Large intestine (tissue), 3 donors: ENCODE measurements at regions not wholly inside any gene's neighbourhood (a gene's known extent, or its start where the extent isn't known, plus 50 kb on each side); places are given as distances from the start of the nearest gene placed in this dataset.
"Not testable (repeated sequence)": the region's sequence is repeated elsewhere in the genome, so short reads cannot be mapped to it uniquely, and the experiment has no call there.

ENCODE experiments used
- DNase-seq, 2 donors: peaks; one replicate each; pipeline versions ENCODE4 v3.0.0 to v3.0.0-alpha.2; 2013
- H3K27ac ChIP-seq: one replicate; pipeline ENCODE4 v1.5.1; 2013; ENCODE audit warnings: low read length
- H3K27me3 ChIP-seq: 2 replicates; pipeline ENCODE4 v1.6.1; 2013; ENCODE audit warnings: low read length; ENCODE audit not compliant: control insufficient read depth, insufficient read depth
- H3K36me3 ChIP-seq: 2 replicates; pipeline ENCODE4 v1.6.1; 2013; ENCODE audit warnings: low read length; ENCODE audit not compliant: control insufficient read depth, insufficient read depth
- H3K4me1 ChIP-seq: one replicate; pipeline ENCODE4 v1.6.1; 2013; ENCODE audit warnings: low read length; ENCODE audit not compliant: control insufficient read depth, insufficient read depth
- H3K4me3 ChIP-seq: one replicate; pipeline ENCODE4 v1.5.1; 2013; ENCODE audit warnings: low read length
- H3K9me3 ChIP-seq: one replicate; pipeline ENCODE4 v1.6.1; 2013; ENCODE audit warnings: mild to moderate bottlenecking, low read depth, low read length, moderate library complexity; ENCODE audit not compliant: control insufficient read depth
- WGBS: methylation state at CpG from one replicate; pipeline ENCODE4 v1.1.5; 2013; ENCODE audit warnings: low lambda C conversion rate; ENCODE audit not compliant: insufficient coverage; 5-methylcytosine and 5-hydroxymethylcytosine counted together

DNA sequence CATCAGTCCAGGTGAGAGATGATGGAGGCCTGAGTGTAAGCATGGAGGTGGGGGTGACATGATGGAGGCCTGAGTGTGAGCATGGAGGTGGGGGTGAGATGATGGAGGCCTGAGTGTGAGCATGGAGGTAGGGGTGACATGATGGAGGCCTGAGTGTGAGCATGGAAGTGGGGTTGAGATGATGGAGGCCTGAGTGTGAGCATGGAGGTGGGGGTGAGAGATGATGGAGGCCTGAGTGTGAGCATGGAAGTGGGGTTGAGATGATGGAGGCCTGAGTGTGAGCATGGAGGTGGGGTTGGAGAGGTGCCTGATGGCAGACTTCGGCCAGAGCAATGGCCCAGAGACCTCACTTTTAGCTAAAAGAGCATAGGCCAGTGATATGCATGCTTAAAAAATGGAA is 269.9 kb upstream of the PLPP4 start:
- H3K27me3 ChIP-seq, H3K27ac ChIP-seq, H3K4me3 ChIP-seq, H3K36me3 ChIP-seq, H3K9me3 ChIP-seq, DNase-seq, H3K4me1 ChIP-seq: not testable (repeated sequence)
- WGBS = no CpG with 5 or more reads among the region's 1 CpG

DNA sequence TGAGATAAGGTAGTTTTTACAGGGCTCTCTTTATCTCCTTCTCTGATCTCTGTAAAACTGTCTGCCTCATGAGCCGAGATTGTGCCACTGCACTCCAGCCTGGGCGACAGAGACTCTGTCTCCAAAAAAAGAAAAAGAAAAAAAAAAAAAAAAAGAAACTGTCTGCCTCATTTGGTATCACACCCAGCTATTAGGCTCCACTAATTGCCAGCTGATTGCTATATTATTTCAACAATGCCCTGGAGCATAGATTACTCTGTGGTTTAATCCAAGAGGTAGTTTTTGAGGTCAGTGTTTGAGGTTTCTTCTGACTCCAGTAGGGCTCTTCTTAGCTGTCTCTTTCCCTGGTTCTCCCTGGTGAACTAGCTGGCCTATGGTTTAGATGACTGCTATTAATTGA is 268.1 kb upstream of the PLPP4 start:
- DNase-seq = no peak
- H3K4me1 ChIP-seq = no peaks in the 10 kb centered on the region
- H3K27me3 ChIP-seq = no peaks in the 10 kb centered on the region
- H3K27ac ChIP-seq = no peak overlapping the region
- H3K36me3 ChIP-seq = no peaks in the 10 kb centered on the region
- WGBS = no CpG with 5 or more reads among the region's 2 CpGs
- no peaks in the 10 kb centered on the region for H3K9me3 ChIP-seq
- H3K4me3 ChIP-seq = no peak overlapping the region

DNA sequence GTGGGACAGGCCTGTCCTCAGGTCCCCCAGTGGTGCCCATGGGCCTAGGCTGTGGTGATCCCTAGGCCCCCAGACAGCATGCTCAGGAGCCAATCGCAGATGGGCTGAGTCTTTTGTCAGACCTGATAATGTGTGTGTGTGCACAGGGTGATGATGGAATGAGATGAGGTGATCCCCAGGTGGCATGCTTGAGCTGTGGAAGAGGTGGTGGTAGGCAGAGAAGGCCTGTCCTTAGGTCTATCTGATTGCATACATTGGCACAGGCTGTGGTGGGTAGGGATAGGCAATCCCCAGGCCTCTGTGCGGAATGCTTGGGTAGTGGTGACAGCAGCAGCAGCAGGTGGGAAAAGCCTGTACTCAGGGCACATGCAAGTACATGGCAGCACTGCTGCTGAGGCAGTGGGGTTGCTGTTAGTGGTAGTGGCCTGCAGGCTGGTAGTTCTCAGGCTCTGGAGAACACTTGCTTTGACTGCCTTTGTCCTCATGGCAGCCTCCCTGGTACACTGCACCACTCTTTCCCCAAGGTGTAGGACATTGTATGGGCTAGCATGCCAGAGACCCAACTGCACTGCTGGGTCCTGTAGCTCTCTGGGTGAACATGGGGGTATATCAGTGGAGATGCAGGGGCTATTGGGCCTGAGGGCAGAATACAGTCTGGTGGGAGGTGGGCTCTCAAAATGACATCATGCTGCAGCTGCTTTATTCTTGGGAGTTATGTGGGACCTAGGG is 260.9 kb upstream of the PLPP4 start:
- H3K4me3 ChIP-seq = no peak overlapping the region
- no peak for DNase-seq
- no peak overlapping the region for H3K27ac ChIP-seq
- H3K27me3 ChIP-seq = no peaks in the 10 kb centered on the region
- H3K36me3 ChIP-seq = no peaks in the 10 kb centered on the region
- no peaks in the 10 kb centered on the region for H3K4me1 ChIP-seq
- no peaks in the 10 kb centered on the region for H3K9me3 ChIP-seq
- no CpG with 5 or more reads among the region's 2 CpGs for WGBS

DNA sequence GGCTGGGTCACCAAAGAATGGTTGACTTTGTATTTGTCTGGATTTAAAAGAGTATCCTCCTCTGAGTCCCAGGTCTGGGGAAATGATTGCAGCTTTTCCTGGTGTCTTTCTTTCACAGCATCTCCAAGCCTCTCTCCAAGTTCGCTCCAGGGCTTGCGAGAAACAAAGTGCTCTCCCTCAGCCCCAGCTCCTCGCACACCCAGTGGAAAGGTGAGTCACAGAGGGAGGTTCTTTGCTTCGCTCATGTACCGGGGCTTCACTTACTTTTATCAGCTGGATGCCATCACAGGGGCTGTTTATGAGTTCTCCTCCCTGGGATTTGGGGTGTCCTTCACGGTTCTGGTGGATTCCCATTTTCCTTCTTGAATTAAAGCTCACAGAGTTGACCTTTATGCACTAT is 252.2 kb upstream of the PLPP4 start:
- no peak overlapping the region for H3K4me3 ChIP-seq
- no peak overlapping the region for H3K27ac ChIP-seq
- DNase-seq = no peak
- no peaks in the 10 kb centered on the region for H3K4me1 ChIP-seq
- WGBS = no CpG with 5 or more reads among the region's 6 CpGs
- no peaks in the 10 kb centered on the region for H3K27me3 ChIP-seq
- H3K9me3 ChIP-seq = no peaks in the 10 kb centered on the region
- H3K36me3 ChIP-seq = no peaks in the 10 kb centered on the region

DNA sequence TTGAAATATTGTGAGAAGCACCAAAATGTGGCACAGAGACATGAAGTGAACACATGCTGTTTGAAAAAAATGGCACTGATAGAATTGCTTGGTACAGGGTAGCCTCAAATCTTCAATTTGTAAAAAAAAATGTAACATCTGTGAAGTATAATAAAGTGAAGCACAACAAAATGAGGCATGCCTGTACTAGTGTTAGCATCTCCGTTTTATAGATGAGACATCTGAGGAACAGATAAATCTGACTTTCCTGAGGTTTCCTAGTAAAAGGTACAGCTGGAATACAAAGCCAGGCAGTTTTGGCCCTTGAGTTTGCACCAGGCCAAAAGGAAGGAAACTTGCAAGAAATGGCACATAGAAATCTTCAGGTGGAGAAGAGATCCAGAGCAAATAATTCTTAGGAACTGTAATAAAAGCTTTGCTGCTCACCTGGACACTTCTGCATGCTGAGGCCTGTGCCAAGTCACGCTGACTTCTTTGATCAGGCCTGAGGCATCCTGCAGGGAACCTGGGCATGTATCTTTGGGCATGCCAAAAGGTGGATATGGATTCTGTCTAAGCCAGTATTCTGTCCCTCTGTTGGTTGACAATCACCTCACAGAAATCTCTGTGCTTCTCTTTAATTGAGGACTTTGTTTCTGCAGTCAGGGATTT is 251.5 kb upstream of the PLPP4 start:
- Histone ChIP-seq H3K36me3 (no peaks in the 10 kb centered on the region), H3K27ac (no peak overlapping the region), H3K4me1 (no peaks in the 10 kb centered on the region), H3K27me3 (no peaks in the 10 kb centered on the region), H3K9me3 (no peaks in the 10 kb centered on the region), H3K4me3 (no peak overlapping the region)
- DNase-seq = no peak
- WGBS = no CpG with 5 or more reads among the region's 2 CpGs

DNA sequence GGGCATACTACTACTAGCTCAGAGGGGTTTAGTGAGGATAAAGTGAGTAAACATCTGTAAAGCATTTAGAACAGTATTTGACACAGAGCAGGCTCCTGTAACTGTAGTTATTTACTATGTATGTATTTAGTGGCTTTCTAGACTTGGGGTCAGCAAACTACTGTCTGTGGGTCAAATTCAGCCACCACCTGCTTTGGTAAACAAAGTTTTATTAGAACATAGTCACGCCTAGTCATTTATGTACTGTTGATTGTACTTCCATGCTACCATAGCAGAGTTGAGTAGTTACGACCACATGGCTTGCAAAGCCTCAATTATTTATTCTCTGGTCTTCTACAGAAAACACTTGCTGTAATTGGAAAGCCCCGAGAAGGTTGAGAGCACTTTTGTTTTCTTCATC is 248.5 kb upstream of the PLPP4 start:
- H3K4me3 ChIP-seq = no peak overlapping the region
- H3K27me3 ChIP-seq = no peaks in the 10 kb centered on the region
- H3K36me3 ChIP-seq = no peaks in the 10 kb centered on the region
- no peak for DNase-seq
- H3K9me3 ChIP-seq = no peaks in the 10 kb centered on the region
- H3K4me1 ChIP-seq = no peaks in the 10 kb centered on the region
- H3K27ac ChIP-seq = no peak overlapping the region
- no CpG with 5 or more reads among the region's 3 CpGs for WGBS

DNA sequence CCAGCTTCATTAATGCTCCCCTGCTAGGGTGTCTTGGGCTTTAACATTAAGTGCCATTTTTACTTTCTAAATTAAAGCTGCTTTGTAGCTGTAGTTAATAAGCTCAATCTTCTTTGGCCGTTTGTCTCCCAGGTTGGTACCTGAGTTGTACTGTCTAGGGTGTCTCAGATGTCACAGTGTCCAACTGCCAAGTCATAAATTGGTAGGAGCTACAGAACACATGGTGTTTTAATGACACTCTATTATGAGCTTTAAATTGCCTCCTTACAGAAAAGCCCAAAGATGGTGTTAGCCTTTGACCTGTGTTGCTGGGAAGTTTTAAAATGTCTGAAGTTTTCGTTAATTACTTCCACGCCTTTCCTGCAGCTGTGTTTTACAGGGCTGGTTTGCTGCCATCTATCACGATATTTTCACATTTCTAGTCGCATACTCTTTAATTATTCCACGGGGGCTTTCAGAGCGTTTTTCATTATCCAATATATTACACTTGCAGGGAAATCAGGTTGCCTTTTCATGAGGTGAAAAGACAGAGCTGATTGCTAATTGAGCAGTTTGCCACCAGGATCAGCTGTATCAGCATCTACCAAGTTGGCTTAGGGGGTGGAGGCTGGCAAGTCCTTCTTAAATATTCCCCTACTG is 247.8 kb upstream of the PLPP4 start:
- Histone ChIP-seq H3K9me3 (no peaks in the 10 kb centered on the region), H3K4me1 (no peaks in the 10 kb centered on the region), H3K4me3 (no peak overlapping the region), H3K36me3 (no peaks in the 10 kb centered on the region), H3K27me3 (no peaks in the 10 kb centered on the region), H3K27ac (no peak overlapping the region)
- WGBS = 87% methylated on average over 5 of the region's 7 CpGs
- DNase-seq = no peak

DNA sequence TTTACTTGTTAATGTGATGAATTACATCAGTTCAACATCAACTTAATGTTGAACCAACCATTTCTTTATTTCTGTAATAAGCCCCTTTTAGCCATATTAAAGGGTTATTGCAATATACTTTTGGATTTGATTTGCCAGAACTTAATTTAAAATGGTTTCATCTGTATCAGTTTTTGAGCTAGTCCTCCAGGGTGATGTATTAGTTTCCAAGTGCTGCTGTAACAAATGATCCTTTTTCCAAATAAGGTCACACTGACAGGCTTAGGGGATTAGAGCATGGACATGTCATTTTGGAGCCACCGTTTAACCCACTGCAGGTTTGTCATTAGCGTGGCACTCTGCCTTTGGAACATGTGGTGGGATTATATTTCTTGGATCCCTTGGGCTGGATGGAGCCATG is 244.8 kb upstream of the PLPP4 start:
- H3K9me3 ChIP-seq = peaks cover 3% of the 10 kb centered on the region
- no CpG with 5 or more reads among the region's 2 CpGs for WGBS
- no peaks in the 10 kb centered on the region for H3K27me3 ChIP-seq
- no peaks in the 10 kb centered on the region for H3K4me1 ChIP-seq
- no peak for DNase-seq
- H3K27ac ChIP-seq = no peak overlapping the region
- H3K36me3 ChIP-seq = no peaks in the 10 kb centered on the region
- no peak overlapping the region for H3K4me3 ChIP-seq

DNA sequence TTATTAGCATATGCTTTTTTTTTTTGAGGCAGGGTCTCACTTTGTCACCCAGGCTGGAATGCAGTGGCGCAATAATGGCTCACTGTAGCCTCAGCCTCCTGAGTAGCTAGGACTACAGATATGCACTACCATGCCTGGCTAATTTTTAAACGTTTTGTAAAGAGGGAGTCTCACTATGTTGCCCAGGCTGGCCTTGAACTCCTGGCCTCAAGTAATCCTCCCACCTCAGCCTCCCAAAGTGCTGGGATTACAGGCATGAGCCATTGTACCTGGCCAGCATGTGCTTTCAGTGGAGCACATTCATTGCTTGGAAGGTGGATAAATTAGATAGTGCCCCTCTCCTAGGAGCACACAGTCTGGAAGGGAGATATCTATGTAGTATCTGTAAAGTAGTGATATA is 243.7 kb upstream of the PLPP4 start:
- H3K9me3 ChIP-seq, H3K36me3 ChIP-seq, H3K27me3 ChIP-seq, H3K4me3 ChIP-seq, H3K4me1 ChIP-seq, H3K27ac ChIP-seq, DNase-seq: not testable (repeated sequence)
- WGBS = no CpG with 5 or more reads among the region's 2 CpGs

DNA sequence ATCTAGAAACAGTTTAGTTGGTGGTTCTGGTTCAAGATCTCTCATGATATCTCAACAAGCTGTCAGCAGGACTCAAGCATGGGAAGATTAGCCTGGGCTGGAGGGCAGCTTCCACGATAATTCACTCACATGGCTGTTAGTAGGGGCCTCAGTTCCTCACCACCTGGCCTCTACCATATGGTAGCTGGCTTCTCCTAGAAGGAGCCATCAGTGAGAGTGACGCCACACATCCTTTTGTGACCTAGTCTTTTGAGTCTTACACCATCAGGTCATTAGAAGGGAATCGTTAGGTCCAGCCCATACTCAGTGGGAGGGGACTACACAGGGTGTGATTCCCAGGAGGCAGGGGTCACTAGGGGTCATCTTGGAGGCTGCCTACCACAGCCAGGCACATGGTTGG is 239.3 kb upstream of the PLPP4 start:
- Histone ChIP-seq H3K27ac (no peak overlapping the region), H3K36me3 (no peaks in the 10 kb centered on the region), H3K27me3 (no peaks in the 10 kb centered on the region), H3K4me3 (no peak overlapping the region), H3K9me3 (peaks cover 3% of the 10 kb centered on the region), H3K4me1 (no peaks in the 10 kb centered on the region)
- DNase-seq = no peak
- no CpG with 5 or more reads among the region's 3 CpGs for WGBS
